ENCODE measurements at regions not wholly inside any gene's neighbourhood (a gene's known extent, or its start where the extent isn't known, plus 50 kb on each side); places are given as distances from the start of the nearest gene placed in this dataset.

GRCh38 chr13:52968074-52968700 is 60.4 kb upstream of the OLFM4 start (continued):
- TF ChIP-seq HES1 (IDR thresholded peaks at IDR 0.05; ENCODE audit: low read depth): no peak
- TF ChIP-seq RBM34 (IDR thresholded peaks at IDR 0.05; ENCODE audit: borderline replicate concordance, insufficient read depth, low read length): no peak
- TF ChIP-seq RB1 (IDR thresholded peaks at IDR 0.05; ENCODE audit: low read depth): 0 out of 2 replicates have a peak, but pooled peaks have one; percentile 31
- peak; percentile 58; the same call in 1 of the 2 replicates for TF ChIP-seq KLF16 (IDR thresholded peaks at IDR 0.05)
- no peak for TF ChIP-seq SRSF1 (IDR thresholded peaks at IDR 0.05; ENCODE audit: low read depth, low read length)
- peak in 1 of 2 experiments; percentile 28; a peak in 1 of 4 replicates for TF ChIP-seq MAZ (CRISPR knock-in tag; conservative IDR thresholded peaks at IDR 0.05 in 1 of 2, IDR thresholded peaks at IDR 0.05 in 1 of 2)
- TF ChIP-seq PHF21A (IDR thresholded peaks at IDR 0.05; ENCODE audit: borderline replicate concordance, low read depth): no peak
- TF ChIP-seq ZBTB11 (CRISPR knock-in tag; IDR thresholded peaks at IDR 0.05): no peak
- no peak for TF ChIP-seq HNRNPL (IDR thresholded peaks at IDR 0.05; ENCODE audit: low read depth, low read length)
- no peak for TF ChIP-seq ZNF644 (tag; IDR thresholded peaks at IDR 0.05; ENCODE audit: low read depth)
- TF ChIP-seq, protein P1, sequence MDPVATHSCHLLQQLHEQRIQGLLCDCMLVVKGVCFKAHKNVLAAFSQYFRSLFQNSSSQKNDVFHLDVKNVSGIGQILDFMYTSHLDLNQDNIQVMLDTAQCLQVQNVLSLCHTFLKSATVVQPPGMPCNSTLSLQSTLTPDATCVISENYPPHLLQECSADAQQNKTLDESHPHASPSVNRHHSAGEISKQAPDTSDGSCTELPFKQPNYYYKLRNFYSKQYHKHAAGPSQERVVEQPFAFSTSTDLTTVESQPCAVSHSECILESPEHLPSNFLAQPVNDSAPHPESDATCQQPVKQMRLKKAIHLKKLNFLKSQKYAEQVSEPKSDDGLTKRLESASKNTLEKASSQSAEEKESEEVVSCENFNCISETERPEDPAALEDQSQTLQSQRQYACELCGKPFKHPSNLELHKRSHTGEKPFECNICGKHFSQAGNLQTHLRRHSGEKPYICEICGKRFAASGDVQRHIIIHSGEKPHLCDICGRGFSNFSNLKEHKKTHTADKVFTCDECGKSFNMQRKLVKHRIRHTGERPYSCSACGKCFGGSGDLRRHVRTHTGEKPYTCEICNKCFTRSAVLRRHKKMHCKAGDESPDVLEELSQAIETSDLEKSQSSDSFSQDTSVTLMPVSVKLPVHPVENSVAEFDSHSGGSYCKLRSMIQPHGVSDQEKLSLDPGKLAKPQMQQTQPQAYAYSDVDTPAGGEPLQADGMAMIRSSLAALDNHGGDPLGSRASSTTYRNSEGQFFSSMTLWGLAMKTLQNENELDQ (CRISPR knock-in tag; IDR thresholded peaks at IDR 0.05; ENCODE audit: borderline replicate concordance): no peak
- no peak for TF ChIP-seq LARP7 (IDR thresholded peaks at IDR 0.05)
- no peak for TF ChIP-seq ZNF551 (CRISPR knock-in tag; IDR thresholded peaks at IDR 0.05)
- no peak for TF ChIP-seq MTA1 (IDR thresholded peaks at IDR 0.05; ENCODE audit: borderline replicate concordance)
- TF ChIP-seq FIP1L1 (IDR thresholded peaks at IDR 0.05; ENCODE audit: low read depth, low read length, poor library complexity, severe bottlenecking): no peak
- TF ChIP-seq, protein P2, sequence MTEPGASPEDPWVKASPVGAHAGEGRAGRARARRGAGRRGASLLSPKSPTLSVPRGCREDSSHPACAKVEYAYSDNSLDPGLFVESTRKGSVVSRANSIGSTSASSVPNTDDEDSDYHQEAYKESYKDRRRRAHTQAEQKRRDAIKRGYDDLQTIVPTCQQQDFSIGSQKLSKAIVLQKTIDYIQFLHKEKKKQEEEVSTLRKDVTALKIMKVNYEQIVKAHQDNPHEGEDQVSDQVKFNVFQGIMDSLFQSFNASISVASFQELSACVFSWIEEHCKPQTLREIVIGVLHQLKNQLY (CRISPR knock-in tag; conservative IDR thresholded peaks at IDR 0.05): no peak
- no peak for TF ChIP-seq GABPB1 (CRISPR knock-in tag; IDR thresholded peaks at IDR 0.05)
- no peak for TF ChIP-seq YY1 (IDR thresholded peaks at IDR 0.05; ENCODE audit: borderline replicate concordance in 1 of 3, control insufficient read depth in 1 of 3, extremely low read depth in 1 of 3, insufficient read depth in 3 of 3, insufficient read length in 1 of 3, insufficient replicate concordance in 2 of 3, low read depth in 1 of 3, low read length in 2 of 3)
- TF ChIP-seq HMBOX1 (IDR thresholded peaks at IDR 0.05): no peak
